Breast epithelium (tissue), 3 donors: ENCODE measurements at regions not wholly inside any gene's neighbourhood (a gene's known extent, or its start where the extent isn't known, plus 50 kb on each side); places are given as distances from the start of the nearest gene placed in this dataset.

Experiments used
- CTCF ChIP-seq, 3 donors: fragments of 450-650 bp; IDR thresholded peaks; one replicate each; pipeline ENCODE4 v1.5.1; 2016 to 2017; ENCODE audit warnings: antibody characterized with exemption in 3 of 3, mild to moderate bottlenecking in 3 of 3, moderate library complexity in 3 of 3
- POLR2A ChIP-seq: fragments of 450-650 bp; IDR thresholded peaks from one replicate; pipeline ENCODE4 v1.6.1; 2016; ENCODE audit warnings: antibody characterized with exemption, mild to moderate bottlenecking, moderate library complexity
- POLR2AphosphoS5 ChIP-seq, 3 donors: sonication (generic); formaldehyde crosslinking; IDR thresholded peaks; one replicate each; pipeline ENCODE4 v1.6.1; 2017; ENCODE audit warnings: antibody characterized with exemption in 3 of 3

DNA sequence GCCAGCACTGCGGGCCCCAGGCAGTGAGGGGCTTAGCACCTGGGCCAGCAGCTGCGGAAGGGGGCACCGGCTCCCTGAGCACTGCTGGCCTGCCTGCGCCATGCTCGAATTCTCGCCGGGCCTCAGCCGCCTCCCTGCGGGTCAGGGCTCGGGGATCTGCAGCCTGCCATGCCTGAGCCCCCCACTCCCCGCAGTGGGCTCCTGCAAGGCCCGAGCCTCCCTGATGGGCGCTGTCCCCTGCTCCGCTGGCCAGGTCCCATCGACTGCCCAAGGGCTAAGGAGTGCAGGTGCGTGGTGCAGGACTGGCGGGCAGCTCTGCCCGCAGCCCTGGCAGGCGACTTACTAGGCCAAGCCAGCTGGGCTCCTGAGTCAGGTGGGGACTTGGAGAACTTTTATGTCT, 133.3 kb upstream of the LMNTD1 start:
- TF ChIP-seq CTCF (IDR thresholded peaks at IDR 0.05) = no peak
- TF ChIP-seq POLR2AphosphoS5 (IDR thresholded peaks at IDR 0.05) = no peak
- no peak for TF ChIP-seq POLR2A
